WTC11 (cell line): ENCODE measurements at regions not wholly inside any gene's neighbourhood (a gene's known extent, or its start where the extent isn't known, plus 50 kb on each side); places are given as distances from the start of the nearest gene placed in this dataset.

ENCODE experiments used
- ATAC-seq: fragments of 200-7000 bp; cut with Tn5 transposase; 2 replicates; pipeline ENCODE4 v1.10.0; 2021; ENCODE audit warnings: mild to moderate bottlenecking, moderate library complexity
- CTCF ChIA-PET: fragments of 300-600 bp; sonication (Branson Sonifier 250); formaldehyde crosslinking; loops from one replicate; lab custom pipeline; 2021; ENCODE audit warnings: antibody characterized with exemption; lab: Charles Lee
- POLR2A ChIA-PET: fragments of 350-600 bp; sonication (Branson Sonifier 250); formaldehyde crosslinking; loops from one replicate; lab custom pipeline; 2021; ENCODE audit warnings: antibody characterized with exemption; lab: Charles Lee
- DNase-seq: peaks from one replicate; pipeline ENCODE4 v3.0.0; 2021; ENCODE audit warnings: low spot score
- H3K27ac Mint-ChIP-seq: 2 replicates; pipeline ENCODE4 v1.8.0; 2021; ENCODE audit warnings: mixed read lengths
- H3K27me3 Mint-ChIP-seq: 2 replicates; pipeline ENCODE4 v1.8.0; 2021; ENCODE audit warnings: low read depth, mild to moderate bottlenecking, moderate library complexity, mixed read lengths
- H3K36me3 Mint-ChIP-seq: 2 replicates; pipeline ENCODE4 v1.8.0; 2021; ENCODE audit warnings: mixed read lengths
- H3K4me1 Mint-ChIP-seq: 2 replicates; pipeline ENCODE4 v1.8.0; 2022; ENCODE audit warnings: mixed read lengths
- H3K4me3 Mint-ChIP-seq: 2 replicates; pipeline ENCODE4 v1.8.0; 2021; ENCODE audit warnings: mild to moderate bottlenecking, moderate library complexity, mixed read lengths
- H3K9me3 Mint-ChIP-seq: 2 replicates; pipeline ENCODE4 v1.8.0; 2021; ENCODE audit warnings: mixed read lengths
- ATF1 ChIP-seq: sonication (generic); formaldehyde crosslinking; IDR thresholded peaks from 2 replicates; pipeline ENCODE4 v1.8.1; 2023; ENCODE audit warnings: mild to moderate bottlenecking, moderate library complexity, missing genetic modification reagents
- ATF3 ChIP-seq: sonication (generic); formaldehyde crosslinking; conservative IDR thresholded peaks from 2 replicates; pipeline ENCODE4 v1.8.1; 2022; ENCODE audit warnings: mild to moderate bottlenecking, missing genetic modification reagents
- CBFB ChIP-seq: sonication (generic); formaldehyde crosslinking; IDR thresholded peaks from 2 replicates; pipeline ENCODE4 v1.8.1; 2022; ENCODE audit warnings: mild to moderate bottlenecking, low read depth, missing genetic modification reagents
- CDX4 ChIP-seq: fragments of 250-450 bp; sonication (Bioruptor Pico); IDR thresholded peaks from 2 replicates; pipeline ENCODE4 v1.9.0; 2021; ENCODE audit warnings: moderate library complexity, mild to moderate bottlenecking, inconsistent platforms, borderline replicate concordance
- E2F5 ChIP-seq: sonication (generic); formaldehyde crosslinking; IDR thresholded peaks from 2 replicates; pipeline ENCODE4 v1.8.1; 2022; ENCODE audit warnings: mild to moderate bottlenecking, moderate library complexity, missing genetic modification reagents
- ERG ChIP-seq: fragments of 250-450 bp; sonication (Bioruptor Pico); IDR thresholded peaks from 2 replicates; pipeline ENCODE4 v1.8.0; 2021; ENCODE audit warnings: mild to moderate bottlenecking
- FOXJ3 ChIP-seq: sonication (generic); formaldehyde crosslinking; IDR thresholded peaks from 2 replicates; pipeline ENCODE4 v1.9.0; 2021; ENCODE audit warnings: missing genetic modification reagents, mild to moderate bottlenecking, borderline replicate concordance
- FOXK1 ChIP-seq: sonication (generic); formaldehyde crosslinking; IDR thresholded peaks from 2 replicates; pipeline ENCODE4 v1.8.0; 2022; ENCODE audit warnings: mild to moderate bottlenecking, moderate library complexity, missing genetic modification reagents
- FOXP1 ChIP-seq: sonication (generic); formaldehyde crosslinking; IDR thresholded peaks from 2 replicates; pipeline ENCODE4 v1.8.0; 2022; ENCODE audit warnings: missing genetic modification reagents, mild to moderate bottlenecking, moderate library complexity, borderline replicate concordance
- FOXP4 ChIP-seq: sonication (generic); formaldehyde crosslinking; IDR thresholded peaks from 2 replicates; pipeline ENCODE4 v1.8.0; 2022; ENCODE audit warnings: mild to moderate bottlenecking, missing genetic modification reagents
- GABPB1 ChIP-seq: sonication (generic); formaldehyde crosslinking; IDR thresholded peaks from 2 replicates; pipeline ENCODE4 v1.8.1; 2023; ENCODE audit warnings: mild to moderate bottlenecking, missing genetic modification reagents
- GRHL2 ChIP-seq: fragments of 250-450 bp; sonication (Bioruptor Pico); IDR thresholded peaks from 2 replicates; pipeline ENCODE4 v1.8.0; 2022; ENCODE audit warnings: mild to moderate bottlenecking, moderate library complexity; ENCODE audit not compliant: insufficient replicate concordance, severe bottlenecking
- JAZF1 ChIP-seq: fragments of 250-450 bp; sonication (Bioruptor Pico); IDR thresholded peaks from 2 replicates; pipeline ENCODE4 v1.9.0; 2021; ENCODE audit warnings: moderate library complexity, mild to moderate bottlenecking, inconsistent platforms
- JUN ChIP-seq: sonication (generic); formaldehyde crosslinking; IDR thresholded peaks from 2 replicates; pipeline ENCODE4 v1.8.0; 2023; ENCODE audit warnings: mild to moderate bottlenecking, missing genetic modification reagents
- KAT7 ChIP-seq: sonication (generic); formaldehyde crosslinking; IDR thresholded peaks from 2 replicates; pipeline ENCODE4 v1.8.1; 2023; ENCODE audit warnings: missing genetic modification reagents, mild to moderate bottlenecking, borderline replicate concordance
- NFYB ChIP-seq: sonication (generic); formaldehyde crosslinking; conservative IDR thresholded peaks from 2 replicates; pipeline ENCODE4 v1.8.0; 2022; ENCODE audit warnings: low read depth, missing genetic modification reagents
- NR1H2 ChIP-seq: sonication (generic); formaldehyde crosslinking; IDR thresholded peaks from 2 replicates; pipeline ENCODE4 v1.9.0; 2021; ENCODE audit warnings: mild to moderate bottlenecking, moderate library complexity, missing genetic modification reagents
- NR2C2 ChIP-seq: sonication (generic); formaldehyde crosslinking; IDR thresholded peaks from 2 replicates; pipeline ENCODE4 v1.8.0; 2022; ENCODE audit warnings: mild to moderate bottlenecking, missing genetic modification reagents
- RORB ChIP-seq: fragments of 250-450 bp; sonication (Bioruptor Pico); IDR thresholded peaks from 2 replicates; pipeline ENCODE4 v1.9.0; 2021; ENCODE audit warnings: mild to moderate bottlenecking
- TP53 ChIP-seq: sonication (generic); formaldehyde crosslinking; IDR thresholded peaks from 2 replicates; pipeline ENCODE4 v1.8.1; 2023; ENCODE audit warnings: mild to moderate bottlenecking, missing genetic modification reagents
- ZNF317 ChIP-seq: sonication (generic); formaldehyde crosslinking; IDR thresholded peaks from 2 replicates; pipeline ENCODE4 v1.8.1; 2023; ENCODE audit warnings: low read depth, mild to moderate bottlenecking, moderate library complexity, missing genetic modification reagents, borderline replicate concordance
- ZNF416 ChIP-seq: fragments of 250-450 bp; sonication (Bioruptor Pico); IDR thresholded peaks from 2 replicates; pipeline ENCODE4 v1.9.0; 2021; ENCODE audit warnings: mild to moderate bottlenecking, inconsistent platforms
- ZNF423 ChIP-seq: fragments of 250-450 bp; sonication (Bioruptor Pico); IDR thresholded peaks from 2 replicates; pipeline ENCODE4 v2.1.2; 2022; ENCODE audit warnings: mild to moderate bottlenecking, moderate library complexity
- ZNF512 ChIP-seq: sonication (generic); formaldehyde crosslinking; IDR thresholded peaks from 2 replicates; pipeline ENCODE4 v1.8.1; 2022; ENCODE audit warnings: missing genetic modification reagents, borderline replicate concordance

GRCh38 chr2:235204948-235205347 lies 253.1 kb downstream of the SH3BP4 start:
- DNase-seq (no peak), ATAC-seq (no peak)
- ChIA-PET CTCF (no interaction called here), POLR2A (no interaction called here)
- Mint-ChIP-seq H3K4me3 (no peak overlapping the region), H3K9me3 (peaks cover 13% of the 10 kb centered on the region; the same call in 1 of the 2 replicates), H3K27me3 (peaks cover 19% of the 10 kb centered on the region), H3K36me3 (peaks cover under 1% of the 10 kb centered on the region; the same call in 1 of the 2 replicates), H3K4me1 (peaks cover 11% of the 10 kb centered on the region), H3K27ac (no peak overlapping the region)
- TF ChIP-seq FOXK1 (no peak), NFYB (no peak), JAZF1 (CRISPR knock-in tag) (no peak), NR2C2 (CRISPR knock-in tag) (no peak), TP53 (no peak), GABPB1 (CRISPR knock-in tag) (no peak), ZNF416 (CRISPR knock-in tag) (no peak), ZNF423 (CRISPR knock-in tag) (no peak), KAT7 (CRISPR knock-in tag) (no peak), E2F5 (CRISPR knock-in tag) (no peak), FOXP1 (CRISPR knock-in tag) (no peak), ATF3 (CRISPR knock-in tag) (no peak), RORB (CRISPR knock-in tag) (no peak), GRHL2 (CRISPR knock-in tag) (no peak), ERG (no peak)

- TF ChIP-seq FOXP4 (CRISPR knock-in tag) (no peak), JUN (CRISPR knock-in tag) (no peak), ZNF317 (CRISPR knock-in tag) (no peak), ZNF512 (CRISPR knock-in tag) (no peak), NR1H2 (CRISPR knock-in tag) (no peak), CBFB (CRISPR knock-in tag) (no peak), CDX4 (CRISPR knock-in tag) (no peak), ATF1 (CRISPR knock-in tag) (no peak), FOXJ3 (CRISPR knock-in tag) (no peak)
- TF ChIP-seq, all 79 proteins: peak for 0
- H3K9me3 Mint-ChIP-seq: peaks cover 20% of the 10 kb centered on the region; the same call in 1 of the 2 replicates
- DNase-seq (no peak), ATAC-seq (no peak)
- H3K27me3 Mint-ChIP-seq: peaks cover 19% of the 10 kb centered on the region
- ChIA-PET CTCF (no interaction called here), POLR2A (no interaction called here)
- H3K4me3 Mint-ChIP-seq: no peak overlapping the region
- H3K4me1 Mint-ChIP-seq: peaks cover 15% of the 10 kb centered on the region
- H3K27ac Mint-ChIP-seq: no peak overlapping the region
- H3K36me3 Mint-ChIP-seq: peaks cover 6% of the 10 kb centered on the region
These were observed 254.6 kb downstream of the SH3BP4 start for GRCh38 chr2:235206399-235206798.
